K562 (cell line): ENCODE measurements at regions not wholly inside any gene's neighbourhood (a gene's known extent, or its start where the extent isn't known, plus 50 kb on each side); places are given as distances from the start of the nearest gene placed in this dataset.

Experiments
- ATAC-seq: fragments of 200-7000 bp; cut with Tn5 transposase; 3 replicates; pipeline ENCODE4 v1.9.1; 2020; ENCODE audit warnings: moderate library complexity
- BruUV-seq: library from RNA; stranded (reverse); fragments of 400-500 nt; replicated peaks from 2 replicates; lab custom pipeline; 2021; lab: Mats Ljungman, UMichigan
- CTCF ChIA-PET: fragments of 300-600 bp; formaldehyde crosslinking; extraction: SDS; loops from one replicate; lab custom pipeline; 2021; ENCODE audit warnings: low intra/inter-chr PET ratio; lab: Yijun Ruan, JAX
- POLR2A ChIA-PET: fragments of 300-600, 350-650 bp; sonication (Branson Sonifier 250); formaldehyde crosslinking; extraction: SDS; loops from one replicate; lab custom pipeline; 2021; ENCODE audit warnings: antibody characterized with exemption, inconsistent platforms; lab: Yijun Ruan, JAX
- DNase-seq, 4 experiments: peaks; one replicate each; pipeline versions ENCODE4 v3.0.0 to v3.0.0-alpha.2; 2011 to 2018; ENCODE audit warnings: low spot score in 3 of 4, mixed read lengths in 3 of 4; ENCODE audit errors: extremely low read depth in 1 of 4
- FAIRE-seq: peaks from 2 replicates; lab custom pipeline; 2011; peaks lifted over from hg19 to GRCh38; lab: Jason Lieb, UNC
- H2AFZ ChIP-seq: 2 replicates; pipeline ENCODE4 v1.6.0; 2011; ENCODE audit warnings: low read depth, low read length, control low read depth, inconsistent platforms
- H3K27ac ChIP-seq: fragments of 200-600 bp; 3 replicates; pipeline ENCODE4 v1.8.0; 2011; ENCODE audit warnings: low read depth, mild to moderate bottlenecking, control low read depth, inconsistent platforms, low read length, moderate library complexity, mixed read lengths; ENCODE audit errors: extremely low read depth
- H3K27me3 ChIP-seq, 2 experiments: fragments of 300-600 bp in 1 of 2; 2 replicates in 1 of 2; 3 replicates in 1 of 2; pipeline versions ENCODE4 v1.6.0 to v1.8.0; 2011; ENCODE audit warnings: inconsistent platforms in 2 of 2, low read length in 2 of 2, mild to moderate bottlenecking in 1 of 2, mixed read lengths in 1 of 2, moderate library complexity in 1 of 2; ENCODE audit not compliant: control insufficient read depth in 2 of 2, insufficient read depth in 2 of 2
- H3K36me3 ChIP-seq: fragments of 300-600 bp; 3 replicates; pipeline ENCODE4 v1.8.0; 2011; ENCODE audit warnings: mild to moderate bottlenecking, low read length, inconsistent platforms; ENCODE audit not compliant: control insufficient read depth, insufficient read depth
- H3K4me1 ChIP-seq, 2 experiments: fragments of 200-600 bp in 1 of 2; replicated peaks in 1 of 2; 2 replicates in 1 of 2; 3 replicates in 1 of 2; pipeline versions ENCODE4 v1.5.1 to v1.8.0; 2011; ENCODE audit warnings: inconsistent platforms in 2 of 2, low read length in 2 of 2, mild to moderate bottlenecking in 1 of 2, mixed read lengths in 1 of 2, moderate library complexity in 1 of 2; ENCODE audit not compliant: control insufficient read depth in 2 of 2, insufficient read depth in 2 of 2
- H3K4me2 ChIP-seq: 2 replicates; pipeline ENCODE4 v1.6.1; 2011; ENCODE audit warnings: low read length, control low read depth, inconsistent platforms, mixed read lengths; ENCODE audit not compliant: insufficient read depth
- H3K4me3 ChIP-seq: fragments of 200-600 bp; sonication (generic), shearing (Covaris generic); 2 replicates; pipeline ENCODE4 v1.5.1; 2016; ENCODE audit warnings: control low read depth, inconsistent platforms
- H3K79me2 ChIP-seq: fragments of 200-600 bp; 3 replicates; pipeline ENCODE4 v1.8.0; 2011; ENCODE audit warnings: low read length, inconsistent platforms; ENCODE audit not compliant: control insufficient read depth, insufficient read depth
- H3K9ac ChIP-seq, 2 experiments: 2 replicates each; pipeline versions ENCODE4 v1.6.0 to v1.6.1; 2011; ENCODE audit warnings: low read depth in 2 of 2, low read length in 2 of 2, control low read depth in 1 of 2, inconsistent platforms in 1 of 2, mild to moderate bottlenecking in 1 of 2, mixed read lengths in 1 of 2; ENCODE audit not compliant: insufficient read depth in 1 of 2
- H3K9me1 ChIP-seq: one replicate; pipeline ENCODE4 v1.6.0; 2011; ENCODE audit warnings: inconsistent platforms, mild to moderate bottlenecking, low read length, moderate library complexity; ENCODE audit not compliant: control insufficient read depth, insufficient read depth
- H3K9me3 ChIP-seq: replicated peaks from 2 replicates; pipeline ENCODE4 v1.5.1; 2011; ENCODE audit warnings: low read depth, low read length, inconsistent platforms; ENCODE audit not compliant: control insufficient read depth, insufficient read depth
- H4K20me1 ChIP-seq: replicated peaks from 2 replicates; pipeline ENCODE4 v1.6.1; 2011; ENCODE audit warnings: low read length, inconsistent platforms, mixed read lengths; ENCODE audit not compliant: control insufficient read depth, insufficient read depth
- BDP1 ChIP-seq: IDR thresholded peaks from 3 replicates; pipeline ENCODE4 v1.6.1; 2011; ENCODE audit not compliant: insufficient read length, insufficient read depth
- CHD2 ChIP-seq: IDR thresholded peaks from 2 replicates; pipeline ENCODE4 v1.6.1; 2011; ENCODE audit warnings: low read depth, low read length
- E2F3 ChIP-seq: fragments of 250-450 bp; sonication (Bioruptor Pico); IDR thresholded peaks from 2 replicates; pipeline ENCODE4 v1.4.0; 2020; ENCODE audit warnings: mild to moderate bottlenecking
- KLF13 ChIP-seq: fragments of 450-650 bp; IDR thresholded peaks from 2 replicates; pipeline ENCODE4 v1.6.1; 2016; ENCODE audit warnings: missing genetic modification characterization, low read depth, mild to moderate bottlenecking, missing compliant biosample characterization, moderate library complexity, borderline replicate concordance
- MBD2 ChIP-seq: sonication (generic); IDR thresholded peaks from 2 replicates; pipeline ENCODE4 v1.6.1; 2016; ENCODE audit warnings: low read depth, borderline replicate concordance
- MTA1 ChIP-seq: fragments of 450-650 bp; IDR thresholded peaks from 2 replicates; pipeline ENCODE4 v1.6.1; 2017; ENCODE audit warnings: borderline replicate concordance
- NCOA6 ChIP-seq: fragments of 450-650 bp; IDR thresholded peaks from 2 replicates; pipeline ENCODE4 v1.6.1; 2017; ENCODE audit warnings: mild to moderate bottlenecking
- NRF1 ChIP-seq, 2 experiments: fragments of 450-650 bp; IDR thresholded peaks in 1 of 2; conservative IDR thresholded peaks in 1 of 2; 2 replicates each; pipeline ENCODE4 v1.6.1; 2014; ENCODE audit warnings: mild to moderate bottlenecking in 2 of 2
- PTBP1 ChIP-seq: fragments of 200-400 bp; formaldehyde crosslinking; IDR thresholded peaks from 2 replicates; pipeline ENCODE4 v1.6.1; 2017; ENCODE audit warnings: low read depth, low read length
- ZNF165 ChIP-seq: fragments of 250-450 bp; sonication (Bioruptor Pico); IDR thresholded peaks from 2 replicates; pipeline ENCODE4 v1.4.0; 2020; ENCODE audit warnings: borderline replicate concordance
- WGBS: fragments of 100-300 bp; shearing (Covaris generic); methylation state at CpG from one replicate; pipeline ENCODE4 v1.1.6; 2016; ENCODE audit warnings: low coverage, mixed read lengths; ENCODE audit not compliant: insufficient coverage; ENCODE audit errors: missing lambda C conversion rate; 5-methylcytosine and 5-hydroxymethylcytosine counted together
- in situ Hi-C: fragments of 300-500 bp; cut with MboI; formaldehyde crosslinking; loops from 4 replicates; pipeline ENCODE4 v1.15.0; 2018; ENCODE audit warnings: inconsistent platforms, mixed read lengths
- intact Hi-C: fragments of 100-400 bp; cut with micrococcal nuclease; formaldehyde crosslinking; loops from 2 replicates; pipeline ENCODE4 v1.14.2; 2022
- TF ChIP-seq, protein P1 (sequence below), 2 experiments: IDR thresholded peaks; 2 replicates each; pipeline ENCODE4 v1.6.1; 2012; ENCODE audit warnings: improper control_type of control experiment in 2 of 2, low read depth in 2 of 2, low read length in 2 of 2, borderline replicate concordance in 1 of 2

DNA sequence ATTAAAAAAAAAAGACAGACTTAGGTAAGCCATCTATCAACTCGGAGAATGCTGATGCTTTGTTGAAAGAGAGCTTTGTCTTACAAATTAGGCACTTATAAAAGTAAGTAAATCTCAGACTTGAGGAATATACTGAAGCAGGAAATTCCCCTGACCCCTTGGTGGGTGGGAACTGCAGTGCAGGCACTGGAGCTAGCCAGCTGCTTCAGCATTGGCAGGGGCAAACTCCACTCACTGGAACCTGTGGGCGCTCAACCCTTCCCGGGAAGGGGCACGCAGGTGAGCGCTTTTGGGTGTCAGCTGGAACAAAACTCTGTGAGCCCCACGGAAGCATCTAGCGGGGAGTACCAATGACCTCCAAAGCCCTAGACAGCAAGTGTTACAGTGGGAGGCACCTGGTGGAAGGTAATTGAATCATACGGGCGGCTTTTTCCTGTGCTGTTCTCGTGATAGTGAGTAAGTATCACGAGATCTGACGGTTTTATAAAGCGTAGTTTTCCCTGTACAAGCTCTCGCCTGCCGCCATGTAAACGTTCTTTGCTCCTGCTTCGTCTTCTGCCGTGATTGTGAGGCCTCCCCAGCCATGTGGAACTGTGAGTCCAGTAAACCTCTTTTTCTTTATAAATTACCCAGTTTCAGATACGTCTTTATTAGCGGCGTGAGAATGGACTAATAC lies 628.0 kb upstream of the CDH18 start:
- Histone ChIP-seq H3K27ac (no peak overlapping the region), H3K27me3 (no peaks in the 10 kb centered on the region), H2AFZ (no peak overlapping the region), H3K4me2 (no peak overlapping the region), H3K36me3 (no peaks in the 10 kb centered on the region), H4K20me1 (no peaks in the 10 kb centered on the region), H3K4me1 (no peaks in the 10 kb centered on the region), H3K79me2 (no peaks in the 10 kb centered on the region; the same call in 2 of the 3 replicates), H3K4me3 (no peak overlapping the region), H3K9ac (no peak overlapping the region), H3K9me3 (no peaks in the 10 kb centered on the region; the same call in 1 of the 2 replicates), H3K9me1 (no peaks in the 10 kb centered on the region)
- TF ChIP-seq CHD2 (peak; percentile 60; the same call in 1 of the 2 replicates), MBD2 (no peak)
- no peak for ATAC-seq
- DNase-seq: peak in 1 of 4 experiments; percentile 15
- no TSS peak for BruUV-seq
- ChIA-PET CTCF (no interaction called here), POLR2A (no interaction called here)
- in situ Hi-C loops: no loop called here
- no peak for FAIRE-seq
- intact Hi-C loops: no loop called here
- WGBS: 1% methylated on average over 21 of the region's 21 CpGs

DNA sequence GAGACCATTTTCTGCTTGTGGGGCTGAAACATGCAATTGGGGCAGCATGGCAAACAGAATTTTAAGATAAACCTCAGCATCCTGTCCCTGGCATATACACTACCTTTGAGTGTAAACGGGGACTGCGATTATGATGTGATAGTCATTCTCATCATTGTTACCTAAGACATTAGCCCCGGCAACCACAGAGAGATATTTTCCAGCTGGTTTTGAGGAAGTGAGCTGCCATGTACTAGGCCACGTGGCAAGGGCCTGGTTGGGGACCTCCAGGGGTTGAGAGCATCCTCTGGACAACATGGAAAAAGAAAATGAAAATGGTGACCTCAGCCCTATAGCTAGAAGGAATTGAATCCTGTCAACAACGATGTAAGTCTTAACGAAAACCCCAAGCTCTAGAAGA lies 623.6 kb upstream of the CDH18 start:
- Histone ChIP-seq H3K36me3 (no peaks in the 10 kb centered on the region), H3K9me3 (no peaks in the 10 kb centered on the region; the same call in 1 of the 2 replicates), H3K4me3 (no peak overlapping the region), H2AFZ (no peak overlapping the region), H3K4me1 (no peaks in the 10 kb centered on the region), H3K9me1 (no peaks in the 10 kb centered on the region), H3K27me3 (no peaks in the 10 kb centered on the region), H3K4me2 (no peak overlapping the region), H3K27ac (no peak overlapping the region), H3K79me2 (no peaks in the 10 kb centered on the region), H4K20me1 (no peaks in the 10 kb centered on the region), H3K9ac (no peak overlapping the region)
- intact Hi-C loops: no loop called here
- WGBS: 3% methylated on average over 6 of the region's 6 CpGs
- POLR2A ChIA-PET: no interaction called here
- TF ChIP-seq MTA1 (no peak), KLF13 (tag) (no peak), ZNF165 (CRISPR knock-in tag) (no peak), BDP1 (no peak), NRF1 (conservative IDR thresholded peaks at IDR 0.05 in 1 of 2, IDR thresholded peaks at IDR 0.05 in 1 of 2) (no peak), PTBP1 (no peak), NCOA6 (no peak), E2F3 (no peak)
- TF ChIP-seq, protein P1, sequence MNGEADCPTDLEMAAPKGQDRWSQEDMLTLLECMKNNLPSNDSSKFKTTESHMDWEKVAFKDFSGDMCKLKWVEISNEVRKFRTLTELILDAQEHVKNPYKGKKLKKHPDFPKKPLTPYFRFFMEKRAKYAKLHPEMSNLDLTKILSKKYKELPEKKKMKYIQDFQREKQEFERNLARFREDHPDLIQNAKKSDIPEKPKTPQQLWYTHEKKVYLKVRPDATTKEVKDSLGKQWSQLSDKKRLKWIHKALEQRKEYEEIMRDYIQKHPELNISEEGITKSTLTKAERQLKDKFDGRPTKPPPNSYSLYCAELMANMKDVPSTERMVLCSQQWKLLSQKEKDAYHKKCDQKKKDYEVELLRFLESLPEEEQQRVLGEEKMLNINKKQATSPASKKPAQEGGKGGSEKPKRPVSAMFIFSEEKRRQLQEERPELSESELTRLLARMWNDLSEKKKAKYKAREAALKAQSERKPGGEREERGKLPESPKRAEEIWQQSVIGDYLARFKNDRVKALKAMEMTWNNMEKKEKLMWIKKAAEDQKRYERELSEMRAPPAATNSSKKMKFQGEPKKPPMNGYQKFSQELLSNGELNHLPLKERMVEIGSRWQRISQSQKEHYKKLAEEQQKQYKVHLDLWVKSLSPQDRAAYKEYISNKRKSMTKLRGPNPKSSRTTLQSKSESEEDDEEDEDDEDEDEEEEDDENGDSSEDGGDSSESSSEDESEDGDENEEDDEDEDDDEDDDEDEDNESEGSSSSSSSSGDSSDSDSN (IDR thresholded peaks at IDR 0.05; ENCODE audit: borderline replicate concordance in 1 of 2, low read depth in 2 of 2, low read length in 2 of 2): no peak
- CTCF ChIA-PET: no interaction called here
- no TSS peak for BruUV-seq
- FAIRE-seq (no peak), DNase-seq (no peak), ATAC-seq (no peak)
- in situ Hi-C loops: no loop called here
